HG02885 (cell line): ENCODE measurements at regions not wholly inside any gene's neighbourhood (a gene's known extent, or its start where the extent isn't known, plus 50 kb on each side); places are given as distances from the start of the nearest gene placed in this dataset.
"Not testable (repeated sequence)": the region's sequence is repeated elsewhere in the genome, so short reads cannot be mapped to it uniquely, and the experiment has no call there.

Experiments
- ATAC-seq: cut with Tn5 transposase; IDR thresholded peaks from one replicate; pipeline ENCODE4 v1.9.1; 2021; ENCODE audit warnings: mild to moderate bottlenecking; ENCODE audit not compliant: unreplicated experiment, poor library complexity

- ATAC-seq = no peak
Observed at GRCh38 chr5:174642816-174643405, 81.5 kb upstream of the MSX2 start.

GRCh38 chr5:174644436-174644835, 79.9 kb upstream of the MSX2 start:
- ATAC-seq = no peak

GRCh38 chr5:174644923-174645322, 79.5 kb upstream of the MSX2 start:
- ATAC-seq = no peak

GRCh38 chr5:174645677-174646076, 78.7 kb upstream of the MSX2 start:
- ATAC-seq = no peak

- not testable (repeated sequence) for ATAC-seq
Observed at GRCh38 chr5:174648618-174649017, 75.8 kb upstream of the MSX2 start.

GRCh38 chr5:174649391-174649790, 75.0 kb upstream of the MSX2 start:
- ATAC-seq = no peak

- ATAC-seq = no peak
Observed at GRCh38 chr5:174654442-174654841, 69.9 kb upstream of the MSX2 start.

GRCh38 chr5:174655351-174655750, 69.0 kb upstream of the MSX2 start:
- no peak for ATAC-seq

- no peak for ATAC-seq
Observed at GRCh38 chr5:174664180-174664850, 60.1 kb upstream of the MSX2 start.

GRCh38 chr5:174665347-174665746, 59.0 kb upstream of the MSX2 start:
- no peak for ATAC-seq

GRCh38 chr5:174667526-174667925, 56.9 kb upstream of the MSX2 start:
- no peak for ATAC-seq

GRCh38 chr5:174668349-174668748, 56.0 kb upstream of the MSX2 start:
- no peak for ATAC-seq
